Stimulated activated CD4-positive, alpha-beta T cell treated with anti-CD3 and anti-CD28 coated beads, TNF-alpha, amount 100 ng/mL, for 1 hour (primary cell): ENCODE measurements at regions not wholly inside any gene's neighbourhood (a gene's known extent, or its start where the extent isn't known, plus 50 kb on each side); places are given as distances from the start of the nearest gene placed in this dataset.
A peak's percentile ranks its signal among the peaks of the same experiment; 100 is the strongest.

ENCODE experiments used
- DNase-seq, 3 donors: peaks; one replicate each; pipeline ENCODE4 v3.0.0-alpha.2; 2020; ENCODE audit warnings: low read depth in 3 of 3, low spot score in 1 of 3

DNA sequence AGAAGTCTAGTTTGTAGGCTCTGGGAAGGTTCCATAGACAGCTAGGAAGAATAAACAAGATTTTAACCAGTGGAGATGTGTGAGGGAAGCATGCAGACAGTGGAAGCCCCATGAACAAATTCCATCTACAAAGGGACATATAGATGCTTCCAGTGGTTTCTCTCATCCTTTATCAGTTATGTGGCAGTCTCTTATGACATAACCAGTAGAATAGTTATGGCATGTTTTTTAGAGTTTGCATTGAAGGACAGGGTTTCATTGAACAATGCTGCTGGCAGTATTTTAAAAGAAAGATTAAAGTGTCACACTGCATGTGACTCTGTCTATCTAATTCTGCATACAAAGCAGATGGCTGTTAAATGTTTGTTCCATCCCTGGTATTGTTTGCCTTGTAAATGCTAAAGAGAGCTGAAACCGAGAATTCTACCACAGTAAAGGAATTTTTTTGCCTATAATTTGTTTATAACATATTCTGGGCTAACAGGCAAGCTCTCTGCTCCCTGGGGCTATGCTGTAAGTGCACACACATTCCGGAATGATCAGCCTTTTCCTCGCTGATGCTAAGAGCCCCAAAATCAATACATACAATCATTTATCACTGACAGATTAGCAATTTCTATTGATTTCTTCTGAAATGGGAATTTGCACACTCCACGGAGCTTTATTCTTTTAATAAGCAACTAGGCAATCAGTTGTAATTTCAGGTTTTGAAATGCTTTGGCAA is 76.8 kb upstream of the PELI1 start:
- no peak for DNase-seq

DNA sequence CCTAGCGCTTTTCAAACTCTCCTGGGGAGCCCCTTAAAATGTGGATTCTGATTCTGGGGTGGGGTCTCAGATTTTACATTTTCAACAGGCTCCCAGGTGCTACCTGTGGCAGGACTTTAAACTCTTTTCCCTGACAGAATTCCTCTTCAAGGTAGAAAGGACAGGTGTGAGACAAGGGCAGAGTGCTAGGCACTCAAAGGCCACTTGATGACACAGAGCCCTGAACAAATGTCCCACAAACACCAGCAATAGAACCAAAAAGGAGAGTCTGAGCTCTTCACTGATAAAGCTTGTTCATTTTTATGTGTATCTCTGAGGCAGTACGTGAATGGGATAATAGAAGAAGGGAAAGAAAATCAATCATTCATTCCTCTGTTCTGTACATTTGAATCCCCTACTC is 77.7 kb upstream of the PELI1 start:
- DNase-seq, result no peak

DNA sequence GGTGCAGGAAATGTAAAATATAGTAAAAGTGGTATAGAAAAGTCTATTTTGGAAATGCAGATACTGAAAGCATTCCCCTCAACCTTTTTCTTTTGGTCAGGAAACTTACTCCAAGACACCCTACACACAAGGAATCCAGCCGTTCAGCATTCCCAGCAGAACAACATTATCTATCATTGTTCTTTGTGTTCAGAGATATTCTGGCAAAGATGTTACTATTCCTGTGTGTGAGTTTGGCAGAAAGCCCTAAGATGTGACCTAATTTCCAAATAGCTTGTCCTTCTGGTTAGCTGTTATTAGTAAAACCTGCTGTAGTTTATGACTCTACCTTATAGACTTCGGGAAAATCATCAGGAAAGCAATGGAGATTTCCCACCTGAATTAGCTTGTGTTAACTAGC is 78.1 kb upstream of the PELI1 start:
- DNase-seq, result no peak

DNA sequence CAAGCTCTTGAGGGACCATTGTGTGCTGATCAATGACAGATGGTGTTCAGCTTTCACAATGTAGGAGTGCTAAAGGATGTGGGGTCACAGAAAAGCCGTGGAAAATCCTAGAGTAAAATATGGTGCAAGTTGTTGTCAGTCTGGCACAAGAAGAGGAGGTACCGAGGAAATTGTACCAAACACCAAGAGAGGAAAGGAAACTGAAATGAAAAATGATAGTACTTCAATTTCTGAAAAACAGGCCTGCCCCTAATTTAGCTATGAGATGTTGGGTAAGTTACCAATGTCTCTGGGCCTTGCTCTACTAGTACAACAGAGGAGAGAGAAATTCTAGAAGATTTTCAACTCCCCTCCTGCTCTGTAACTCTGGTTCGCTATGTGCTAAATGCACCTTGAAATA is 78.8 kb upstream of the PELI1 start:
- DNase-seq, result no peak

DNA sequence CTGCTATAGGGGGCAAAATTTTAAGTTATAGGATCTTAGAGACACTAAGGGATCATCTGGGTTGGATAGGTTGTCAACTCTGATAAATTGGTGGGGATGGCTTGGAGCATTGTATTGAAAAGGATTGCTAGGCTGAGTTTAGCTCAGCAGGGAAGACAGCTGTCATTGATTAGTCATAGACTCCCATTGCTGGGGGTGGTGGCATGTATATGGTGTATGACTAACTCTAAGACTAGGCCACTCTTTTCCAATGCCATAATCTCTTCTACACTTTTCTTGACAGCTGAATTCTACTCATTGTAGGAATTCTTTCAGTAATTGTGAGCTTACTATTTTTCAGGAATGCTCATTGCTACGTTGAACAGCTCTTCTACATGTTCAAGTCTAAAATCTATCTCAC is 81.3 kb upstream of the PELI1 start:
- DNase-seq, result no peak

DNA sequence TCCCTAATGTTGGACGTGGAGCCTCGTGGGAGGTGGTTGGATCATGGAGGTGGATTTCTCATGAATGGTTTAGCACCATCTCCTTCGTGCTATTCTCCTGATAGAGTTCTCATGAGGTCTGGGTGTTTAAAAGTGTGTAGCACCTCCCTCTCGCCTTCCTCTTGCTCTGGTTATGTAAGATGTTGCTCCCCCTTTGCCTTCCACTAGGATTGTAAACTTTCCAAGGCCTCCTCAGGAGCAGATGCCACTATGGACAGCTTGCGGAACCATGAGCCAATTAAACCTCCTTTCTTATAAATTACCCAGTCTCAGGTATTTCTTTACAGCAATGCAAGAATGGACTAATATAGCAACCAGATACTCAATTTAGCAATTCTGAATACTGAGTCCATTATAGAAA is 82.4 kb upstream of the PELI1 start:
- no peak for DNase-seq

DNA sequence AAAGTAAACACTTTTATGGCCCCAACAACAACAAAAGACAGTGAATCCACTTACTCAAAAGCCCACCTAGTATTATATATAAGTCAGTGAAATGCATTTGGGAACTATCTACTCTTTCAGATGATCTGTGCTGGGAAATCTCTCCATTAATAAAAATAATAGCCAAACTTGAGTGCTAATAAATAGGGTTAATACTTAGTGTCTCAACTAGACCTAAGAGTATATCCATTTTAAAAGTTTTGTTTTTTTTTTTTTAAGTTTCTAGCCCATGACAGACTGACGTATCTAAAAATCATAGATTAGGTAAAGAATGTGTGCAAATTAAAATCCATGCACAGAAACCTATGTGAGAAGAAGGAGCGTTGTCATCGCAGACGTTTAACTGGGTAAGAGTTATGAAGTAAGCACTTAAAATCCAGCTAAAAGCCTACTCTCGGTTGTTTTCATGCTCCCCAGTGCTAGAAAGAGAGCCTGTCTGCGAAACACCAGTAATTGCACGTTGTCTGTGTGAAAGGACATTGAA is 83.4 kb upstream of the PELI1 start:
- no peak for DNase-seq

DNA sequence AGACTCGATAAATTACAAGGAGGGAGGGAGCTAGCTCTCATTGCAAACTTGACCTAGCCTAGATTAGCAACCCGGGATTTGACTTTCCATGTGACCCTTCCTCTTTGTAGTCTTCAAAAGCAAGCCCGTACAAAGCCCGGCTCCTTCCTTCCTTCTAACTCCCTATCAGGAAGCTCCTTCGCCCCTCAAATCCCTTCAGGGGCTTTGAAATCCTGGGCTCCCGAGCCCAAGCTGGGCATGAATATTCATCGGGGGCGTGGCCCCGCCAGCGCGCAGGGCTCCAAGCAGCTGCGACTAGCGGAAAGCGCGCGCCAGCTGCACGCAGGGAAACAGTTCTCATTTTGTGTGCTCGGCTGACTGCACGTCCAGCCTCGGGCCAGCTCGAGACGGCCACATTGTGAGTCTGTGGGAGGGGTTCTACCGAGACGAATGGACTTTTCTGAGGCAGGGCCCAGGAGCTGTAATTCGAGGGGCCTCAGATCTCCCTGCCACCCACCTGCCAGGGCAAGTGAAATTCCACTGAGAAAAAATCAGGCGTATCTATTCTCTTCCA is 84.0 kb upstream of the PELI1 start:
- DNase-seq, result peak in 2 of 3 donors; percentile 18 to 47

DNA sequence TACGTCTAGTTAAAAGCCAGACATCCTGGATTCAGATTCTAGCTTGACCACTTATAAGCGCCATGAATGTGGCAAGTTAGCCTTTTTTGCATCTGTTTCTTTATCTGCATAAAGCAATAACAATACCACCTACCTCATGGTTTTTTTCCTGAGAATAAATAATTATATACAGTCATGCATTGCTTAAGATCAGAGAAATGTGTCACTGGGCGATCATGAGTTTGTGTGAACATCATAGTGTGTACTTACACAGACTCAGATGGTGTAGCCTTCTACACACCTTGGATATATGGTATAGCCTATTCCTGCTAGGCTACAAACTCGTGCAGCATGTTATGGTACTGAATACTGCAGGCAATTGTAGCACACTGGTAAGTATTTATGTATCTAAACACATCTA is 84.7 kb upstream of the PELI1 start:
- DNase-seq, result no peak

DNA sequence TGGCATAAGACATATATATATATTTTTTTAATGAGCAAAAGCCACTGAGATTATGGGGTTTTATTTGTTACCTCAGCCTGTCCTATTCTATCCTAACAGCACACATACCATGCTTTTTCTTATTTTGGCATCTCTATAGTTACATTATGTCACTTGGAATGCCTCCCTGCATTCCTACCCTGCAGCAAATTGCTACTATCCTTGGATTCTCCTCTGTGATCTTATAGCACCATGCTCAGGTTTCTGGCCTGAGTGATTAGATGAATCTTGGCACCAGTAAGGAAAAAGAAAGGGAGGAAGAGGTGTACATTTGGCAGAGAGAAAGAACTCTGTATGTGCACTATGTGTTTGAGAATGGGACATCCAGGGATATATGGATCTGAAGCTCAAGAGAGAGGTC is 86.3 kb upstream of the PELI1 start:
- DNase-seq, result no peak

DNA sequence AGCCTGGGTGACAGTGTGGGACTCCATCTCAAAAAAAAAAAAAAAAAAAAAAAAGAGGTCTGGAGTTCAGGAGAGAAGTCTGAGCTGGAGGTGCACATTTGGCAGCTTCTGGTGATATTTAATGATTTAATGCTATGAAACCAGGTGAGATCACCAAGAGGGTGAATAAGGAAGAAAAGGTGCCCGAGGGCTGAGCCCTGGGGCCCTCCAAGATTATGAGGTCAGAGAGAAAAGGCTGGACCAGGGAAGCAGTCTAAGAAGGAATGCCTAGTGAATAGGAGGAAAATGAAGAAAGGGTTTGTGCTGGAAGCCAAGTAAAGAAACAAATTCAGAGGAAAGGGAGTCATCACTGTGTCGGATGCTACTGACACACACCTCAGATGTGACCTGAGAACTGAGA is 88.0 kb upstream of the PELI1 start:
- no peak for DNase-seq

DNA sequence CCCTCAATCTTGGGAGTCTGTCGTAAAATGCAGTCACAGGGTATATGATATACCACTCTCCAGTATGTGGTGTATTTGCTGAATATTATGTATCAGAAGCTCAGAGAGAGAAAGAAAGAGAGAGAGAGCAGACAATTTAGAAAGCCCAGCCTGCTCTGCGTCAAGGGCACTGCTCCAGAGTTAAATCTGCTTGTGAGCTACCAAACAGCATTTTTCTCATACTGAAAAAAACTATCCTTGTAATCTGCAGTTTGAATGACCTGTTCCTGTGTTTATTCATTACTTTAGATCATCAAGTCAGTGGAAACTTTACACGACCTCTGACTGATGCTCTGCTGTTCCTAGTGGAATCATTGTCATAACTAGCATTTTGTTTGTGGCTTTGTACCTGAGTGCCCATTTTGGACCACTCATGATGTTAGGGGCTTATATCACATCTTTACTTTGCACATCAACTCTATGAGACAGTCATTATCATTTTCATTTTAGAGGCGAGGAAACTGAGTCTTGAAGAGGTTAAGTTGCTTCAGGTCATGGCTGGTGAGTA is 89.2 kb upstream of the PELI1 start:
- DNase-seq, result no peak

DNA sequence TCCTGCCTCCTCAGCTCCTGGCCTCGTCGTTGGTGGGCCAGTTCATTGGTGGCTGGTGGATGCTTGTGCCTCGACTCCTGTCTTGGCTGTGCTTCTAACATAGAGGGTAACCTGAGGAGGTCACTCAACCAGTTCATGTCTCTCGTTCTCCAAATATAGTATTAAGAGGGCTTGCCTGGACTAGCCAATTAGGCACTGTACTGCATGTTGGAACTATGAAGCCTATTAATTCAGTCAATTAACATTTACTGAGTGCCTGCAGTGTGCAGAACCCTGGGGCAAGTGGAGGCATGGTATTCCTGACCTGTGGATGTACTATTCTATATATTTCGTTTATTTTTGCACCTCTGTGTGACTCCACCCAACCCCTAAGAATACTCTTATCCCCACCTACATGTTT is 89.9 kb upstream of the PELI1 start:
- DNase-seq, result no peak

DNA sequence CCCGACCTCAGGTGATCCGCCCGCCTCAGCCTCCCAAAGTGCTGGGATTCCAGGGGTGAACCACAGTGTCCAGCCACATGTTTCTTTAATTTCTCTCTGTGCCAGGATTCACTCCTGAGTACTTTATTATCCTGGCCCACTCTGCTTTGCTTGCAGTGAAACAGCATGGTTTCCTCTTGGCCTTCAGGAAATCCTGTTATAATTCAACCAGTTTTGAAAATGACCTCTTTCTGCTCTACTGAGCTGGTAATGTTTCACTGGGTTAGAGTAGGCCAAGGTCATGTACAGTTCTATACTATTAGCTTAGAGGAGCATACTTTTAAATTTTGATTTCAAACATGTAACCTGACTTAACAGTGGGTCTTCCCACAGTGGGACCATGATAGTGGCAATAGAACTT is 90.6 kb upstream of the PELI1 start:
- DNase-seq, result no peak

DNA sequence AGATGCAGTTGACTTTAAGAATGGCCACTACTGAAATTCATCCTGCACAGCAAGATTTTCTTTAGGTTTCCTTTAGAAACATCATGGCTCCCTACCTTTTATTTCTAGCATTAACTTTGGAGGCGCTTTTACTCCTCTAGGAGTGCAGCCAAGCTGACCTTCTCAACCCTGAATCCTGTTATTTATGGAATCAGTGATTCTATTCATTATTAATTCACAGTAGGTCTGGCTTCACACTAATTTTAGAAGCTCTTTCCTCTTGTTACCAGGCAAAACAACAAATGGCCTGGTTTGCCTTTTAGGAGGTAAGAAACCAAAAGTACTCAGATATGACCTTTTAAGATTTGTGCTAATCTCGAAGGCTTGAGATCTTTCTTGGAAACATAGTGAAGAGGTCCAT is 93.0 kb upstream of the PELI1 start:
- no peak for DNase-seq

DNA sequence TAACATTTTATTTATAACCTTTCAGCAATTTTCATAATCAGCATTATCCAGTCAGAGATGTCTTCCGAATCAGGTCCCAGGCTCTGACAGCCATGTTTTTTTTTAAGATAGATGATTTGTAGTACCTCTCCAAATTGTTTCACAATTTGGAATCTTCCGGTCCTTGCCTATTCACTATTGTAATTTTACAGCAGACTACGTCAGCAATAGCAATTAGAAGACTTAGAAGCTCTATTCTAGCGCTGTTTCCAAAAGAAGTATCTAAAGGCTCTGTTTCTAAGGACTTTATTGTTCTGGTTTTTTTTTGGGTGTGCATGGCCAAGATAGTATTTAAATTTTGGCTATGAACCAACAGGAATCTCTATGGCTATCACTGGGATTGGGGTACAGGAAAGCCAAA is 94.6 kb upstream of the PELI1 start:
- no peak for DNase-seq

DNA sequence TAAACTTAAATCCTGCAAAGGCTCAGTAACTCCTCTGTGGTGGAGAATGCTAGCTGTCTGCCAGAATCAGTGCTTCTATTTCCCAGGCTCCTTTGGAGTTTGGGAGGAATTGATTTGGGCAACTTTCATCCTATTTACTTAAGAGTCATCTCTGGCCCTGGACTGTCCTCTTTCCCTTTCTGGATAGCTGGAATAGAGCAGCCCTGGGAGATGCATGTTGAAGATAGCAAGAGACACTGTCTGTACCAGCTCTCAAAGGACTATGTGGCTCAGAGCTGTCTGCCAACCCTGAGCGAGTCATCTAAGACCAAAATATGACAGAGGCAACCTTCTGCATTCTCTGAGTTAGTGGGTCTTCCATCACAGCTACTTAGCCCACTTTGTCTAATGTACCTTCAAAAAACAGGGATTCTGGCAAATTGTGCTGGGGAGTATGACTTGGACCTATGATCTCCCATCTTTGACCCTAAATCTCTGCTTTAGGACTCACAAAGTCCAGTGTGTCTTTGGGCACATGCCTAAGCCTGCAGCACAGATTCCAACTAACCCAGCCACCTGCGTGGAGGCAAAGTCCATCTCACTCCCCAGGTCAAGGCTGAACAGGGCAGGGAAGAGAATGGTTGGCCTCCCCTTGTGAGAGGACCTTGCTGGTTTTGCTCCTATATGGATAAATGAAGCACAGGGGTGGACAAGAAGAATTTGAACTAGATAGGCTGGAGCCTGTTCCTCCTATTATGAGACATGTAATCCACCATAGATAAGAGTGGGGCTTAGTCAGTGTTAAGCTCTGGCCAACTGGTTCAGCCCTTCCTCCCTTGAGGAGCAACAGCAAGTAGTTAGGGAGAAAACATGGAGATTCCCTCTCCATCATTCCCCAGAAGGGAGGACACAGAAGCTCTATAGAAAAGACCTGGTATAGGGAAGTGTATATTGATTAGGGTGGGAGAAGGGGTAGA is 99.1 kb upstream of the PELI1 start:
- no peak for DNase-seq

DNA sequence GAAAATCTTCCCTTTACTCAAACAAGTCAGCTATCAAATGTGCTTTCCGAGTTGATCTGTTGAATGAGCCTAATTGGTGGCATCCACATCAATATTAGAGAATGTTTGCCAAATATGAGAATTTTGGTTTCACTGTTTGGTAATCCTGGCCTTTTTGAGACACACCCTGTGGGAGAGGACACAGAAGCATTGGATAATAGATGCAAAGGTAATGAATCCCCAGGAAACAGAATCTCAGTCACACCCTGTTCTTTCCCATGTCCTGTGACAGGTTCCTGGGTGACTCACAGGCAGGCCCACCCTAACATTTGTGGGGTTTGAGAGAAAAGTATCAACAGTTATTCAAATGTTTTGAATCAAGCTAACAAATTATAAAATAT is 99.8 kb upstream of the PELI1 start:
- no peak for DNase-seq

DNA sequence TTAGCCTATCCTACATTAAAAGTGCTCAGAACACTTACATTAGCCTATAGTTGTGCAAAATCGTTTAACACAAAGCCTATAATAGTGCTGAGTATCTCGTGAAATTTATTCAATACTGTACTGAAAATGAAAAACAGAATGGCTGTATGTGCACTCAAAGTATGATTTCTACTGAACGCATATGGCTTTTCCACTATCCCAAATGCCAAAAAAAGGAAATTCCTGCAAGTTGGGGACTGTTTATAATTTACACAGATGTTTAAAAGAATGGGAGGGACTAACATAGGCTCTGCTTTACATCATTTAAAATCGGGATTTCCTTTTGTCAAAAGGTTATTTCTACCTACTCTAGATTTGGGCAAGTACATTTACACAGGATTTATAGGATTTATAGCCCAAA is 101.4 kb upstream of the PELI1 start:
- no peak for DNase-seq

DNA sequence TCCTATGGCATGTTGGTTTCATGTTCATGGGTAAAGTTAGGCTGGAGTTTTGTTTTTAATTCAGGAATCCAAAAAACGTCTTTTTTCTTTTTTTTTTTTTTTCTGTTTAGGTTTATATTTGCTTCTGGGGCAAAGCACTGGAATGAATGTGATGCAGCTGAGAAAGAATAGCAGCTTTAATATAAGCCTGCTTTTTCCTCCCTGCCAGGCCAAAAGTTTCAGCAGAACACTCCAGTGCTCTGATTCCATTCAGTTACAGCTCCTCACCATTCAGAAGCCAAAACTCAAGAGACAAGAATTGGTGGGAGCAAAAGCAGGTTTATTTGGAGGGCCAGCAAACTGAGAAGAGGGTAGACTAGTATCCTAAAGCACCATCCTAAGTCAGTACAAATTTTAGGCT is 102.7 kb upstream of the PELI1 start:
- DNase-seq, result no peak

DNA sequence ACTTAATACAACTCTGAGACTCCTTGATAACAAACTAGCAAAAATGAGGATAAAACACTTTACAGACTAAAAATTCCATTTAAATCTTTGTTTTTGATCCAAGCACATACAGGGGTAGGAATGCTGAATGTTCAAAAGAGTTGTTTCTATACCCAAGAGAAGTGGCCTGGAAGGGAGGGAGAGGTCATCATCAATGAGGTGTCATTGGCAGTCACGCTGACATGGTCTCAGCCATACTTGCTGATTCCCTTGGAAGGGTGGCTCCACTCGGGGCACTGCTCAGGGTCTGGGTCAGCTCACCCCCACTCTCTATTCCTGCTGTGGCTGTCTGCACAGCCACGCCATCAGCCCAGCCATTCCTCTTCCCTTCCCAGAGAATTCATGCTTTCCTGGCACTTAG is 105.2 kb upstream of the PELI1 start:
- DNase-seq, result no peak

DNA sequence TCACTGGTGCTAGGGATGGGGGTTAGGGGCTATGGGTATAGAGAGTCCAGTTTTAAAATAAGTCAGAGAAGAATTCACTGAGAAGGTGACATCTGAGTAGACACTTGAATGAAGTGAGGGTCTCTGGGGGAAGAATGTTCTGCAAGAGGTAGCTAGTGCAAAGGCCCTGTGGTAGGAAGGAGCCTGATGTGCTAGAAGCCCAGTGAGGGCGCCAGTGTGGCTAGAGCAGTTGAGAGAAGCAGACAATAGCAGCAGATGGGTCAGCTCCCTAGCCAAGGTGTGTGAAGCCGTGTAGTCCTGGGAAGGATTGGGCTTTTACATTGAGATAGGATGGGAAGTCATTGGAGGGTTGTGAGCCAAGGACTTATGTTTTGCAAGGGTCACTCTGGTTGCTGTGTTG is 105.8 kb upstream of the PELI1 start:
- DNase-seq, result no peak
